HG03565 (cell line): ENCODE measurements at regions not wholly inside any gene's neighbourhood (a gene's known extent, or its start where the extent isn't known, plus 50 kb on each side); places are given as distances from the start of the nearest gene placed in this dataset.

Experiments
- ATAC-seq: cut with Tn5 transposase; IDR thresholded peaks from one replicate; pipeline ENCODE4 v1.9.1; 2021; ENCODE audit warnings: mild to moderate bottlenecking, moderate library complexity; ENCODE audit not compliant: unreplicated experiment

- no peak for ATAC-seq
These were observed 68.0 kb upstream of the RIOK3 start for GRCh38 chr18:23384778-23385736.

- no peak for ATAC-seq
These were observed 66.8 kb upstream of the RIOK3 start for GRCh38 chr18:23386317-23386716.

- no peak for ATAC-seq
These were observed 65.8 kb upstream of the RIOK3 start for GRCh38 chr18:23387265-23387664.

- ATAC-seq, result no peak
These were observed 64.7 kb upstream of the RIOK3 start for GRCh38 chr18:23388357-23388756.

GRCh38 chr18:23391156-23391555, 61.9 kb upstream of the RIOK3 start:
- ATAC-seq, result no peak

- ATAC-seq, result no peak
These were observed 55.2 kb upstream of the RIOK3 start for GRCh38 chr18:23397907-23398306.

GRCh38 chr18:23398401-23398800, 54.7 kb upstream of the RIOK3 start:
- ATAC-seq, result no peak

- no peak for ATAC-seq
These were observed 54.0 kb upstream of the RIOK3 start for GRCh38 chr18:23399067-23399466.

- no peak for ATAC-seq
These were observed 52.2 kb upstream of the RIOK3 start for GRCh38 chr18:23400918-23401317.

- no peak for ATAC-seq
These were observed 51.4 kb upstream of the RIOK3 start for GRCh38 chr18:23401400-23402347.
